Keratinocyte (primary cell): ENCODE measurements at regions not wholly inside any gene's neighbourhood (a gene's known extent, or its start where the extent isn't known, plus 50 kb on each side); places are given as distances from the start of the nearest gene placed in this dataset.

Source experiments
- DNase-seq: peaks from one replicate; pipeline ENCODE4 v3.0.0-alpha.2; 2011; ENCODE audit warnings: low read depth, missing footprints, low spot score
- FAIRE-seq: peaks from 2 replicates; lab custom pipeline; 2011; peaks lifted over from hg19 to GRCh38; lab: Jason Lieb, UNC
- H2AFZ ChIP-seq: 2 replicates; pipeline ENCODE4 v1.6.0; 2012; ENCODE audit warnings: low read length, control low read depth, inconsistent platforms; ENCODE audit not compliant: control insufficient read depth
- H3K27ac ChIP-seq: 2 replicates; pipeline ENCODE4 v1.5.1; 2011; ENCODE audit warnings: low read length; ENCODE audit not compliant: control insufficient read depth, insufficient read depth
- H3K27me3 ChIP-seq: 3 replicates; pipeline ENCODE4 v1.6.0; 2011; ENCODE audit warnings: low read length; ENCODE audit not compliant: control insufficient read depth, insufficient read depth; ENCODE audit errors: extremely low read depth
- H3K36me3 ChIP-seq, 2 experiments: 2 replicates in 1 of 2; 3 replicates in 1 of 2; pipeline ENCODE4 v1.5.1; 2011; ENCODE audit warnings: low read length in 2 of 2, mild to moderate bottlenecking in 1 of 2; ENCODE audit not compliant: control insufficient read depth in 2 of 2, insufficient read depth in 2 of 2; ENCODE audit errors: extremely low read depth in 1 of 2
- H3K4me1 ChIP-seq: 3 replicates; pipeline ENCODE4 v1.5.1; 2011; ENCODE audit warnings: low read length; ENCODE audit not compliant: control insufficient read depth, insufficient read depth; ENCODE audit errors: extremely low read depth
- H3K4me2 ChIP-seq: 3 replicates; pipeline ENCODE4 v1.6.0; 2011; ENCODE audit warnings: low read depth, low read length; ENCODE audit not compliant: control insufficient read depth, insufficient read depth; ENCODE audit errors: extremely low read depth
- H3K4me3 ChIP-seq, 3 experiments: fragments of 200-600 bp in 1 of 3; sonication (generic) in 1 of 3; 2 replicates in 2 of 3; 3 replicates in 1 of 3; pipeline ENCODE4 v1.5.1; 2011 to 2016; ENCODE audit warnings: low read length in 3 of 3, mild to moderate bottlenecking in 3 of 3, control low read depth in 2 of 3, inconsistent platforms in 1 of 3, low read depth in 1 of 3, mixed read lengths in 1 of 3, mixed run types in 1 of 3, moderate library complexity in 1 of 3; ENCODE audit not compliant: control insufficient read depth in 2 of 3, insufficient read depth in 2 of 3; ENCODE audit errors: extremely low read depth in 1 of 3
- H3K79me2 ChIP-seq: 2 replicates; pipeline ENCODE4 v1.6.0; 2012; ENCODE audit warnings: low read length; ENCODE audit not compliant: control insufficient read depth, insufficient read depth
- H3K9ac ChIP-seq: 3 replicates; pipeline ENCODE4 v1.6.0; 2011; ENCODE audit warnings: low read length; ENCODE audit not compliant: control insufficient read depth, insufficient read depth; ENCODE audit errors: extremely low read depth
- H3K9me1 ChIP-seq: 3 replicates; pipeline ENCODE4 v1.6.0; 2011; ENCODE audit warnings: low read length; ENCODE audit not compliant: control insufficient read depth, insufficient read depth; ENCODE audit errors: extremely low read depth
- H3K9me3 ChIP-seq: 2 replicates; pipeline ENCODE4 v1.5.1; 2012; ENCODE audit warnings: low read depth, low read length; ENCODE audit not compliant: control insufficient read depth
- H4K20me1 ChIP-seq: 3 replicates; pipeline ENCODE4 v1.6.0; 2011; ENCODE audit warnings: low read length; ENCODE audit not compliant: control insufficient read depth, insufficient read depth; ENCODE audit errors: extremely low read depth
- CTCF ChIP-seq, 3 experiments: IDR thresholded peaks in 1 of 3; conservative IDR thresholded peaks in 1 of 3; optimal IDR thresholded peaks in 1 of 3; 2 replicates in 2 of 3; 3 replicates in 1 of 3; pipeline versions ENCODE3 to v1.5.1; 2011; ENCODE audit warnings: low read length in 3 of 3, mild to moderate bottlenecking in 3 of 3, moderate library complexity in 2 of 3, control low read depth in 1 of 3, inconsistent platforms in 1 of 3; ENCODE audit not compliant: insufficient read depth in 2 of 3; ENCODE audit errors: extremely low read depth in 1 of 3
- EZH2 ChIP-seq: IDR thresholded peaks from one replicate; pipeline ENCODE4 v1.6.1; 2012; ENCODE audit warnings: inconsistent platforms, mild to moderate bottlenecking, low read length, moderate library complexity
- dilution Hi-C: fragments of 300-500 bp; cut with MboI; formaldehyde crosslinking; loops from one replicate; pipeline ENCODE4 v1.7.0; 2020; ENCODE audit warnings: low sequenced_read_pairs; ENCODE audit not compliant: extremely low pct_ligation_motif_present

GRCh38 chr10:129094861-129095260 lies 372.2 kb upstream of the MGMT start:
- no peak for FAIRE-seq
- no peaks in the 10 kb centered on the region for H3K79me2 ChIP-seq
- H3K4me2 ChIP-seq, result no peak overlapping the region
- no peaks in the 10 kb centered on the region for H3K9me3 ChIP-seq
- no peaks in the 10 kb centered on the region for H3K36me3 ChIP-seq
- H3K4me3 ChIP-seq, result no peak overlapping the region
- H2AFZ ChIP-seq, result no peak overlapping the region
- TF ChIP-seq CTCF (optimal IDR thresholded peaks at IDR 0.05 in 1 of 3, IDR thresholded peaks at IDR 0.05 in 1 of 3, conservative IDR thresholded peaks at IDR 0.05 in 1 of 3; ENCODE audit: extremely low read depth in 1 of 3, insufficient read depth in 2 of 3, low read length in 3 of 3) (no peak), EZH2 (no peak)
- no peak overlapping the region for H3K27ac ChIP-seq
- no peaks in the 10 kb centered on the region for H4K20me1 ChIP-seq
- no peak overlapping the region for H3K9ac ChIP-seq
- H3K9me1 ChIP-seq, result no peaks in the 10 kb centered on the region
- no peak for DNase-seq
- dilution Hi-C loops, result no loop called here
- H3K27me3 ChIP-seq, result no peaks in the 10 kb centered on the region
- no peaks in the 10 kb centered on the region for H3K4me1 ChIP-seq

GRCh38 chr10:129095680-129096064 lies 371.4 kb upstream of the MGMT start:
- H3K9ac ChIP-seq, result no peak overlapping the region
- no peaks in the 10 kb centered on the region for H3K79me2 ChIP-seq
- no peaks in the 10 kb centered on the region for H3K27me3 ChIP-seq
- no peaks in the 10 kb centered on the region for H3K36me3 ChIP-seq
- H3K9me1 ChIP-seq, result no peaks in the 10 kb centered on the region
- no peak overlapping the region for H2AFZ ChIP-seq
- TF ChIP-seq EZH2 (no peak), CTCF (optimal IDR thresholded peaks at IDR 0.05 in 1 of 3, IDR thresholded peaks at IDR 0.05 in 1 of 3, conservative IDR thresholded peaks at IDR 0.05 in 1 of 3; ENCODE audit: extremely low read depth in 1 of 3, insufficient read depth in 2 of 3, low read length in 3 of 3) (no peak)
- no peak for DNase-seq
- no peaks in the 10 kb centered on the region for H4K20me1 ChIP-seq
- H3K4me3 ChIP-seq, result no peak overlapping the region
- no peaks in the 10 kb centered on the region for H3K4me1 ChIP-seq
- H3K4me2 ChIP-seq, result no peak overlapping the region
- FAIRE-seq, result no peak
- no peaks in the 10 kb centered on the region for H3K9me3 ChIP-seq
- dilution Hi-C loops, result no loop called here
- no peak overlapping the region for H3K27ac ChIP-seq
